ENCODE measurements at regions not wholly inside any gene's neighbourhood (a gene's known extent, or its start where the extent isn't known, plus 50 kb on each side); places are given as distances from the start of the nearest gene placed in this dataset.

DNA sequence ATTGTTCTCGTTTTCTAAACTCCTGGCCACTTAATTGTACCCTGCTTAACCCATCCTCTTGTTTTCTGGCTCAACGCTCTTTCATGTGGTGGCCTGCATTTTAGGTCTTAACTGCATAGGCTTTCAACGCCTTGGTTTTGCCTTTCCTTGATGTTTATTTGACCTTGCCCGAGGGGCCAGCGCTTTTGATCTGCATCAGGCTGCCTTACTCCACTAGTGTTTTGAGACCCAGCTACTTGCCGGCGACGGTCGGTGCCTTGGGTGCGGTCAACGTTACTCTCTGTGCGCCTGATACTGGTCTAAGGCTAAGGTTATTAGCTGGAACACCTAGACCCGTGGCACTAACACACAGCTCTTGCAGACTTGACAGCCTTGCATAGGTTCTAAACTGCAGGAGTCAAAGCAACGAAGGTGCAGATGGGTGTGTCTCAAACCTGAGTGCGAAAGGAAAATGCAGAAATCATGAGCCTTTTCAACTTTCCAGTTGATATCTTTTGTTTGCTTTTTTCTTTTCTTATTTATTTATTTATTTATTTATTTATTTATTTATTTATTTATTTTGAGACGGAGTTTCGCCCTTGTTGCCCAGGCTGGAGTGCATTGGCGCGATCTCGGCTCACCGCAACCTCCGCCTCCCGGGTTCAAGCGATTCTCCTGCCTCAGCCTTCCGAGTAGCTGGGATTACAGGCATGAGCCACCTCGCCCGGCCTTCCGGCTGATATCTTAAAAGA is 138.8 kb downstream of the HFE start:
- H3K27ac ChIP-seq: no peak overlapping the region
- TF ChIP-seq, protein P1, sequence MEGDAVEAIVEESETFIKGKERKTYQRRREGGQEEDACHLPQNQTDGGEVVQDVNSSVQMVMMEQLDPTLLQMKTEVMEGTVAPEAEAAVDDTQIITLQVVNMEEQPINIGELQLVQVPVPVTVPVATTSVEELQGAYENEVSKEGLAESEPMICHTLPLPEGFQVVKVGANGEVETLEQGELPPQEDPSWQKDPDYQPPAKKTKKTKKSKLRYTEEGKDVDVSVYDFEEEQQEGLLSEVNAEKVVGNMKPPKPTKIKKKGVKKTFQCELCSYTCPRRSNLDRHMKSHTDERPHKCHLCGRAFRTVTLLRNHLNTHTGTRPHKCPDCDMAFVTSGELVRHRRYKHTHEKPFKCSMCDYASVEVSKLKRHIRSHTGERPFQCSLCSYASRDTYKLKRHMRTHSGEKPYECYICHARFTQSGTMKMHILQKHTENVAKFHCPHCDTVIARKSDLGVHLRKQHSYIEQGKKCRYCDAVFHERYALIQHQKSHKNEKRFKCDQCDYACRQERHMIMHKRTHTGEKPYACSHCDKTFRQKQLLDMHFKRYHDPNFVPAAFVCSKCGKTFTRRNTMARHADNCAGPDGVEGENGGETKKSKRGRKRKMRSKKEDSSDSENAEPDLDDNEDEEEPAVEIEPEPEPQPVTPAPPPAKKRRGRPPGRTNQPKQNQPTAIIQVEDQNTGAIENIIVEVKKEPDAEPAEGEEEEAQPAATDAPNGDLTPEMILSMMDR (conservative IDR thresholded peaks at IDR 0.05): no peak

DNA sequence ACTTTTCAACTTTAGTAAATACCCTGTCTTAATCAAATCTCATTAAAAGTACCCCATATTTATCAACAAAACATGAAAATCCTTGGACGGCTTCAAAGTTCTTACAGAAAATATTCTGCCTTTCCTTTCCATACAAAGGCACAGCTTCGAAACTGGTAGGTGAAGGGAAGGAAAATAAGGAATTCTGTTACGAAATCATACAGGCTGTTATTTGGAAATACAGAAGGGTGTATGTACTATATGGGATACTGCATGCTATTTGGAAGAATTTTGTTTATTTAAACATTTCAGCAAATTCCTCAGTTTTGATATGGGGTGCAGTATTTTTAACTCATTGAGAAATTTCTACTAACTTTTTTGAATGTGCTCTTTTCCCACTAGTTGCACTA is 138.4 kb upstream of the BTN3A2 start:
- no peak overlapping the region for H3K27ac ChIP-seq
- TF ChIP-seq, protein P1 (conservative IDR thresholded peaks at IDR 0.05): no peak

DNA sequence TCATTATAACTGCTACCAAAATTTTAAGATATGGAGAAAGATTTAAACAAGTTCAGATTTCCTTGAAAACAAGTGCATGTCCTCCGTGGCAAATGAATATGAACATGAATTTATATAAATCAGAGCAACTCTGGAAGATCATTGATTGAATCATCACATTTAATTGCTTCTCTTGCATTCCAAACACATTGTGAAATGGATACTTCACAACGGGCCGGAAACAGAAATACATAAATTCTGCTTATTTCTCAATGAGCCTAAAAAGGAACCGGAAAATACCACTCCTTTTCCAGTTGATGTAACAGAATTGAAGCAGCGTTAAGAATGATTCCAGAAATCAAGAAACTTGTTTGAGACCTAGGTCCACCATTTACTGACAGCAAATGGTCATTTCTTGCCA is 134.6 kb upstream of the BTN3A2 start:
- no peak overlapping the region for H3K27ac ChIP-seq
- TF ChIP-seq, protein P1 (conservative IDR thresholded peaks at IDR 0.05): no peak

DNA sequence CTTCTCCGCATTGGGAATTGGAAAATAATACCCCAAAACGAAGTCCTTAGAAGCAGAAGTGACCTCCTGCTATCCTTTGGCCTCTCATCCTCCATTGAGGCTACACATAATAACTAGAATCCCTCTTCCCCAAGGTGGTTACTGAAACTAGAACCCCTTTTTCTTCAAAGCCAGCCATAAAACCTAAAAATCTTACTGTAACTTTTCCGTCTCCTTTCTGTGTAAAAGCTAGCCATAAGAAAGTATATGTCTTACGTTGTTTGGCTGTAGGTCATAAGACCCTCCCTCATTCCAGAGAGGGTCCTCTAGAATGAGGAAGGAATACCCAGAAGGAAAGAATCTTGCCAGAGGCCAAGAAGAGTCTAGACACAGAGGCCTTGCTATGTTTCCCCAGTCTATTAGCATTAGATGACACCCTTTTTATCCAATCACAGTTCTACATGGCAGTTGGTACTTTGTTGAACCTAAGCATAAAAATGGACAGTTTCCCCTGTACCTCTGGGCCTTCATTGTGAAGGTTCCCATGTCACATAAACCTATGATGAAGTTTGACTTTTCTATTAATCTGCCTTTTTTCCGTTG is 133.9 kb upstream of the BTN3A2 start:
- no peak overlapping the region for H3K27ac ChIP-seq
- TF ChIP-seq, protein P1 (conservative IDR thresholded peaks at IDR 0.05): no peak

DNA sequence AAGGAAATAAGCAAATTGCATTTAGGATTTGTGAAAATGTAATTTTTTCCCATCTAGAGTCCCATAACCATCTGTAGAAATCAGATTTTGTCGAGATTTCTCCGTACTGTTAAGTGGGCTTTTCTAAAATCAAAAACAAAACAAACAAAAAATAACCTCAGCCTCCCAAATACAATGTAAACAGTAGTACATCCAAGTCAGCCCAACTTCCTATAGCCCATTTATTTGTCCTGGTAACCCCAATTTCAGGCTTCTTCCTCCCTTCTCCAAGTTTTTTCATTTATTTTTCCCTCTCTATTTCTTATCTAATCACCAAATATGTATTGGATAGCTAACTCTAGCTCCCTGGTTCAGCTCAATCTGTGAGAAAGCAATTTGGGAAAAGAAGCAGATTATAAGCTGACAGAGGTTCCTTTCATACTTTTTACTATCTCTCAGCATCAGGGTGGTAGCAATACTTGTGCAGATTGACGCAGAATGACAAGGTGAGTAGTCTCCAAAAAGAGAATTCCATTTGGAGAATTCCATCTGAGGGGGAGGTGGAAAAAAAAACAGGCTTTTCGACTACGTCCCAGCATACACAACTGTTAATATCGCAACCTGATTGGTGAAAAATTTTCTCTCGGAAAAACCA is 132.6 kb upstream of the BTN3A2 start:
- no peak overlapping the region for H3K27ac ChIP-seq
- TF ChIP-seq, protein P1 (conservative IDR thresholded peaks at IDR 0.05): no peak

DNA sequence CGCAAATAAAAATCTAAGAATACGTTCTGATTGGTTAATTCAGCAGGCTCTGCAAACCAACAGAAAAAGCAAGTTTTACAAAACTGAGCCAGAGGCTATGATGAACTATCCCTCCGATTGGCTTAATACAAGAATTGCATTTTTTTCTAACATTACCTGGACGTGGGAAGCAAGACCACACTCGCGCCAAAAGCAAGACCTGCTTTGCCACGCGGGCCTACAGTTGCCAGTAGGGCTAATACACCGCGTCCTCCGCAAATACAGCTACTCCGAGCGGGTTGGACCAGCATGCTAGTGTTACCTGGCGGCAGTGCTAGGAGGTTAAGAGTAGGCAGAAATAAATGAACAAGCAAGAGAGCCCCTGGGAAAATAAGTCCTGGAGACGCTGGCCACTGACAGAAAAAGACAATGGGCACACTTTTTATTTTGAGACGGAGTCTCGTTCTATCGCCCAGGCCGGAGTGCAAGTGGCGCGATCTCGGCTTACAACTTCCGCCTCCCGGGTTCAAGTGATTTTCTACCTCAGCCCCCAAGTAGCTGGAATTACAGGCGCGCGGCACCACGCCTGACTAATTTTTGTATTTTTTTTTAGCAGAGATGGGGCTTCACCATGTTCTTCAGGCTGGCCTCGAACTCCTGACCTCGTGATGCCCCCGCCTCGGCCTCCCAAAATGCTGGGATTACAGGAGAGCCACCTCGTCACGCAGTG is 131.9 kb upstream of the BTN3A2 start:
- TF ChIP-seq, protein P1 (conservative IDR thresholded peaks at IDR 0.05): no peak

More for the DNA sequence above, 131.9 kb upstream of the BTN3A2 start:
- peak overlapping the region; percentile 63; the same call in 1 of the 2 replicates for H3K27ac ChIP-seq

Measured in VCaP (cell line).